PC-3 (cell line): ENCODE measurements at regions not wholly inside any gene's neighbourhood (a gene's known extent, or its start where the extent isn't known, plus 50 kb on each side); places are given as distances from the start of the nearest gene placed in this dataset.

ENCODE experiments used
- EZH2 ChIP-seq: fragments of 300-600 bp; sonication (generic); IDR thresholded peaks from one replicate; pipeline ENCODE4 v1.6.1; 2017; ENCODE audit warnings: antibody characterized with exemption, mild to moderate bottlenecking, low read length; ENCODE audit not compliant: unreplicated experiment
- EZH2phosphoT487 ChIP-seq: fragments of 300-600 bp; sonication (generic); IDR thresholded peaks from 2 replicates; pipeline ENCODE4 v1.6.1; 2018; ENCODE audit warnings: mild to moderate bottlenecking, antibody characterized with exemption, low read length, borderline replicate concordance
- TF ChIP-seq, protein P1 (sequence below): fragments of 300-600 bp; sonication (generic); conservative IDR thresholded peaks from 2 replicates; pipeline ENCODE4 v1.5.1; 2017; ENCODE audit warnings: antibody characterized with exemption, low read depth, mild to moderate bottlenecking, low read length

DNA sequence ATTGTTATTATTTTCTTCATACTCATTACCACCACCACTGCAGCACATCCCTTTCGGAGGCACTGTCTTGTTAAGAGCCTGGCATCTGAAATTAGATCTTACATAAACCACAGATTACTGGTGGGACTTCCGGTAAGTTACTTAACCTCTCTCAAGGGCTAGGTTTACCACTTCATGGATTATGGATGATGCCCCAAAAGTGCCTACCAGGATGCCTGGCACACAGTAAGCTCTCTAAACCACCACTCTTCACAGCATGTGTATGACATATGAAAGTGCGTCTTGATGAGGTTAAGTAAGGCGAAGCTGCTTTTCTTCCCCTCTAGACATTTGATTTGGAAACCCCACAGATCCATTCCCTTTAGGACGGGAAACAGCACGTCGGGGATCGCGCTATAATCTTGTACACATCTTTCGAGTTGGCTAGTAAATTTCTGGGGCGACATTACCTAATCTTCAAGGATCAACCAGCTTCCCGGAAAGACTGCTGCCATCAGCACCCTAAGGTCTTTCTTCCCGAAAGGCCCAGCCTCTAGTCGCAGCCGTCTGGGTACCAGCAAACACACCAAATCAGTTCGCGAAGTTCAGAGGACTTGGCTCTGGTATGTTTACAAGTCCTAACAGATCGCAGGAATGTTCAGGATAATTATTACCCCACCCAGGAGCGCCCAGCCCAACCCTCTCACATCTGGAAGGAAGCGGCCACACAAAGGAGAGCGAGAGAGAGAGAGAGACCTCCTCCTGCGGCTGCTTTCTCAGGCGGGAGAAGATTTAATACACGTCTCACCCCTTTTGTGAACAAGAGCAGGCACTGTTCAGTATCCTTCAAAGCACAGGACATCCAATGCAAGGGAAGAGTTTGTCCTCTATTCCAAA, 155.1 kb upstream of the FRMD4B start:
- TF ChIP-seq EZH2 = no peak
- TF ChIP-seq, protein P1, sequence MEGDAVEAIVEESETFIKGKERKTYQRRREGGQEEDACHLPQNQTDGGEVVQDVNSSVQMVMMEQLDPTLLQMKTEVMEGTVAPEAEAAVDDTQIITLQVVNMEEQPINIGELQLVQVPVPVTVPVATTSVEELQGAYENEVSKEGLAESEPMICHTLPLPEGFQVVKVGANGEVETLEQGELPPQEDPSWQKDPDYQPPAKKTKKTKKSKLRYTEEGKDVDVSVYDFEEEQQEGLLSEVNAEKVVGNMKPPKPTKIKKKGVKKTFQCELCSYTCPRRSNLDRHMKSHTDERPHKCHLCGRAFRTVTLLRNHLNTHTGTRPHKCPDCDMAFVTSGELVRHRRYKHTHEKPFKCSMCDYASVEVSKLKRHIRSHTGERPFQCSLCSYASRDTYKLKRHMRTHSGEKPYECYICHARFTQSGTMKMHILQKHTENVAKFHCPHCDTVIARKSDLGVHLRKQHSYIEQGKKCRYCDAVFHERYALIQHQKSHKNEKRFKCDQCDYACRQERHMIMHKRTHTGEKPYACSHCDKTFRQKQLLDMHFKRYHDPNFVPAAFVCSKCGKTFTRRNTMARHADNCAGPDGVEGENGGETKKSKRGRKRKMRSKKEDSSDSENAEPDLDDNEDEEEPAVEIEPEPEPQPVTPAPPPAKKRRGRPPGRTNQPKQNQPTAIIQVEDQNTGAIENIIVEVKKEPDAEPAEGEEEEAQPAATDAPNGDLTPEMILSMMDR = no peak
- TF ChIP-seq EZH2phosphoT487 = no peak
